Fibroblast of lung (primary cell): ENCODE measurements at regions not wholly inside any gene's neighbourhood (a gene's known extent, or its start where the extent isn't known, plus 50 kb on each side); places are given as distances from the start of the nearest gene placed in this dataset.
A peak's percentile ranks its signal among the peaks of the same experiment; 100 is the strongest.

Experiments used
- DNase-seq, 2 donors: peaks; one replicate each; pipeline versions ENCODE4 v3.0.0 to v3.0.0-alpha.2; 2010; ENCODE audit warnings: low read depth in 2 of 2
- H2AFZ ChIP-seq: 2 replicates; pipeline ENCODE4 v1.5.1; 2012; ENCODE audit warnings: low read length, control low read depth, inconsistent platforms
- H3K27ac ChIP-seq: 2 replicates; pipeline ENCODE4 v1.5.1; 2011; ENCODE audit warnings: low read length, control low read depth; ENCODE audit not compliant: insufficient read depth
- H3K27me3 ChIP-seq: 2 replicates; pipeline ENCODE4 v1.5.1; 2011; ENCODE audit warnings: mild to moderate bottlenecking, low read length; ENCODE audit not compliant: control insufficient read depth, insufficient read depth
- H3K36me3 ChIP-seq: 2 replicates; pipeline ENCODE4 v1.5.1; 2011; ENCODE audit warnings: low read length; ENCODE audit not compliant: control insufficient read depth, insufficient read depth
- H3K4me1 ChIP-seq: 2 replicates; pipeline ENCODE4 v1.5.1; 2011; ENCODE audit warnings: low read length; ENCODE audit not compliant: control insufficient read depth, insufficient read depth; ENCODE audit errors: extremely low read depth
- H3K4me2 ChIP-seq: 2 replicates; pipeline ENCODE4 v1.5.1; 2011; ENCODE audit warnings: low read length, control low read depth; ENCODE audit not compliant: insufficient read depth; ENCODE audit errors: extremely low read depth
- H3K4me3 ChIP-seq, 4 experiments: fragments of 200-600 bp in 1 of 4; sonication (generic) in 1 of 4; replicated peaks in 1 of 4; 2 replicates each; pipeline ENCODE4 v1.5.1; 2011 to 2016; ENCODE audit warnings: low read length in 4 of 4, low read depth in 3 of 4, mild to moderate bottlenecking in 3 of 4, control low read depth in 2 of 4, inconsistent platforms in 1 of 4, mixed read lengths in 1 of 4; ENCODE audit not compliant: insufficient read depth in 1 of 4; ENCODE audit errors: control extremely low read depth in 1 of 4
- H3K79me2 ChIP-seq: 2 replicates; pipeline ENCODE4 v1.5.1; 2012; ENCODE audit warnings: mild to moderate bottlenecking, low read length, inconsistent platforms; ENCODE audit not compliant: control insufficient read depth, insufficient read depth
- H3K9ac ChIP-seq: 2 replicates; pipeline ENCODE4 v1.5.1; 2011; ENCODE audit warnings: mild to moderate bottlenecking, low read length, control low read depth; ENCODE audit not compliant: insufficient read depth
- H3K9me3 ChIP-seq: 2 replicates; pipeline ENCODE4 v1.5.1; 2012; ENCODE audit warnings: low read depth, low read length; ENCODE audit not compliant: control insufficient read depth, insufficient read depth
- H4K20me1 ChIP-seq: 2 replicates; pipeline ENCODE4 v1.5.1; 2011; ENCODE audit warnings: low read length; ENCODE audit not compliant: control insufficient read depth, insufficient read depth; ENCODE audit errors: extremely low read depth
- CTCF ChIP-seq, 2 donors: IDR thresholded peaks in 1 of 2; conservative IDR thresholded peaks in 1 of 2; 1 replicate in 1 of 2; 2 replicates in 1 of 2; pipeline ENCODE4 v1.5.1; 2011 to 2012; ENCODE audit warnings: low read length in 2 of 2, control low read depth in 1 of 2, inconsistent platforms in 1 of 2, low read depth in 1 of 2, mild to moderate bottlenecking in 1 of 2
- EZH2 ChIP-seq: IDR thresholded peaks from 2 replicates; pipeline ENCODE4 v1.5.1; 2012; ENCODE audit warnings: low read length, control low read depth, mild to moderate bottlenecking; ENCODE audit errors: missing control alignments

DNA sequence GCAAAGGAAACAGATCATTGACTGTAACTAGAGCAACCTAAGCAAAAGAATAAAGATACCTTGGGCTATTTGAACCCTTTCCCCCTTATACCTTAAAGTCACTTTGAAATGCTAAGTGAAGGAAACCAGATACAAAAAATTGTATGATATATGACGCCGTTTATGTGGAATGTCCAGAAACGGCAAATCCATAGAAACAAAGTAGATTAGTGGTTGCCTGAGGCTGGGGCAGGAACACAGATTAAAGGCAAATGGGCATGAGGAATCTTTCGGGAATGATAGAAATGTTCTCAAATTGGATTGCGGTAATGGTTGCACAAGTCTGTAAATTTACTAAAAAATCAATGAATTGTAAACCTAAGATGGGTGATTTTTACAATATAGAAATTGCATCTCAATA lies 160.1 kb upstream of the CCDC54 start:
- H3K27me3 ChIP-seq = no peaks in the 10 kb centered on the region
- no peak overlapping the region for H3K9ac ChIP-seq
- peak overlapping the region; percentile 39 for H3K4me2 ChIP-seq
- DNase-seq = peak; percentile 95 to 97
- no peaks in the 10 kb centered on the region for H3K9me3 ChIP-seq
- H3K4me1 ChIP-seq = peaks cover 9% of the 10 kb centered on the region
- H3K36me3 ChIP-seq = no peaks in the 10 kb centered on the region
- no peaks in the 10 kb centered on the region for H3K79me2 ChIP-seq
- no peak overlapping the region for H2AFZ ChIP-seq
- no peaks in the 10 kb centered on the region for H4K20me1 ChIP-seq
- peak overlapping the region; percentile 78 for H3K27ac ChIP-seq
- H3K4me3 ChIP-seq = peak overlapping the region in 1 of 4 experiments; percentile 47
- no peak for TF ChIP-seq EZH2
- no peak for TF ChIP-seq CTCF (conservative IDR thresholded peaks at IDR 0.05 in 1 of 2, IDR thresholded peaks at IDR 0.05 in 1 of 2; ENCODE audit: low read depth in 1 of 2, low read length in 2 of 2)

DNA sequence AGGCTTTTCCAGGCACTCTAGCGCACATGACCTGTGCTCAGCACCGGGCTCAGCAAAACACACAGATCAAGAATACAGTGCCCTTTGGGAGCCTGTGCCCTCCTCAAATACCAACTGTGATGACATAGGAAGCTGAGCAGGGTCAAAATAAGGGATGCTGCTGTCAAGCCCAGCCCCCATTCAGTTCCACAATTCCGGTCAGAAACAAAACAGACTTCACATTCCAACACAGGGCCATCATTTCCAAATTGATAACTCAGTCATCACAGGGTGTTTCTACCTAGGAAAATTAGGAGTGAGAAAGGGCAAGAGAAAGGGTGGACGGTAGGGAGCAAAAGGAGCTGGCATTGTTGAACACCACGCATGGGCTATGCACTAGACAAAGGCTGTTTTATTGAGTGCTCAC lies 158.4 kb upstream of the CCDC54 start:
- no peaks in the 10 kb centered on the region for H3K9me3 ChIP-seq
- no peak overlapping the region for H2AFZ ChIP-seq
- no peak overlapping the region for H3K27ac ChIP-seq

GRCh38 chr3:107220538-107220937 lies 156.7 kb upstream of the CCDC54 start:
- no peak for DNase-seq
- H2AFZ ChIP-seq = no peak overlapping the region
- H3K27ac ChIP-seq = no peak overlapping the region
- H3K27me3 ChIP-seq = no peaks in the 10 kb centered on the region
- no peaks in the 10 kb centered on the region for H3K9me3 ChIP-seq
- H3K4me1 ChIP-seq = peaks cover 14% of the 10 kb centered on the region
- no peaks in the 10 kb centered on the region for H4K20me1 ChIP-seq
- no peak overlapping the region for H3K4me2 ChIP-seq
- H3K4me3 ChIP-seq = no peak overlapping the region
- H3K79me2 ChIP-seq = no peaks in the 10 kb centered on the region
- H3K36me3 ChIP-seq = no peaks in the 10 kb centered on the region
- TF ChIP-seq CTCF (conservative IDR thresholded peaks at IDR 0.05 in 1 of 2, IDR thresholded peaks at IDR 0.05 in 1 of 2; ENCODE audit: low read depth in 1 of 2, low read length in 2 of 2) = no peak
- TF ChIP-seq EZH2 = no peak
- no peak overlapping the region for H3K9ac ChIP-seq

More for the DNA sequence above, 158.4 kb upstream of the CCDC54 start:
- Histone ChIP-seq H3K27me3 (no peaks in the 10 kb centered on the region), H3K79me2 (no peaks in the 10 kb centered on the region), H3K4me1 (peaks cover 14% of the 10 kb centered on the region), H3K4me3 (no peak overlapping the region), H4K20me1 (no peaks in the 10 kb centered on the region), H3K4me2 (no peak overlapping the region), H3K9ac (no peak overlapping the region), H3K36me3 (no peaks in the 10 kb centered on the region)
- no peak for DNase-seq
- TF ChIP-seq CTCF (conservative IDR thresholded peaks at IDR 0.05 in 1 of 2, IDR thresholded peaks at IDR 0.05 in 1 of 2; ENCODE audit: low read depth in 1 of 2, low read length in 2 of 2) = no peak
- TF ChIP-seq EZH2 = no peak
